ENCODE measurements at regions not wholly inside any gene's neighbourhood (a gene's known extent, or its start where the extent isn't known, plus 50 kb on each side); places are given as distances from the start of the nearest gene placed in this dataset.

DNA sequence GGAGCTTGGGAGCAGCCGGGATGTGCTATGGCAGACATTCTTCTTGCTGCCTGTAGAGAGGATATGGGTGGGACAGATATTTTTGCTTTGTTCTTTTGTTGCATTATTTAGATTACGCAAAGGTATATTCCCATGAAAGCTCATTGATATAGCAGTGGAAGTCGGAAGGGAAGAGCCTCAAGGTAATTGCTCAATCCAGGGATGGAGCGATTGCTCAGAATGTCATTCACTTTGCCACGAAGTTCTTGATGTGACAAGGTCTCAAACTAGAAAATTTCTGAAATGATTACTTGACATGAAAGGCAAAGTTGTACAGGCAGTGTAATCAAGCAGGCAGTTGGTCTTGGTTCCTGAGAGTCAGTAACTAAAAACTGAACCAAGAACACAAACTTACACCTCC lies 615.6 kb upstream of the CDH4 start:
- DNase-seq (ENCODE audit: low spot score) = no peak

DNA sequence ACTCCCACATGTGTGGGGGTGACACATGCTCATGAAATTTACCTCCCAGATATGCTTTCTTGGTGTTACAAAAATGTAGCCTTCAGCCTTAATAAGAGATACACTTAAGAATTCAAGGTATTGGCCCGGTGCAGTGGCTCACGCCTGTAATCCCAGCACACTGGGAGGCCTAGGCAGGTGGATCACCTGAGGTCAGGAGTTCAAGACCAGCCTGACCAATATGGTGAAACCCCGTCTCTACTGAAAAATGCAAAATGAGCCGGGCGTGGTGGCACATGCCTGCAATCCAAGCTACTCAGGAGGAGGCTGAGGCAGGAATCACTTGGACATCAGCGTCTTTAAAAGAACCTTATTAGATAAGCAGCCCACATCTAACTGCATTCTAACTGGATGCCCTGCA lies 614.3 kb upstream of the CDH4 start:
- no peak for DNase-seq (ENCODE audit: low spot score)

GRCh38 chr20:60638430-60639098 lies 613.5 kb upstream of the CDH4 start:
- DNase-seq (ENCODE audit: low spot score) = no peak

DNA sequence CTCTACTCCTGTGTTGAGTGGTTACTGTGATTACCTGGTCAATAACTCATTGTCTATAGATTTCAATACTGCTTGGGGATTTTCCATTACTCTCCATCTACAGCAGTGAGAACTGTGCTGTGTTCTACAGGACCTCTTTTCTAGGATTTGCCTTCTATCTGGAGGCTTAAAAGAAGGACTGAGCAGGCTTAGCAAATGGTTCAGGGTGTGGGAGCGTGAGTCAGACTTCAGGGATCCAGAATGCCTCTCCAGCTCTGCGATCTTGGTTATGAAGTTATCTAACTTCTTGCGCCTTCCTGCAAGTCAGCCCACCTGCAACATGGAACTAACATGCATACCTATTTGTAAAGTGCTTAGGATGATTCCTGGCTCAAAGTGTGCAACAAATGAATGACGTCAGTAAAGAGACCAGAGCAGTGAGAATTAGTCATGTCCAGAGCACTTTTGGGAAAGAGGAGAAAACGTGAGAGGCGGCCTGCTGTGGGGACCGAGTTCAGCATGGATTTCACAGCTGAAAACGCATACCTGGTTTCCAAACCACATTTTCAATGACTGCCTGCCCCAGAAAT lies 610.1 kb upstream of the CDH4 start:
- no peak for DNase-seq (ENCODE audit: low spot score)

DNA sequence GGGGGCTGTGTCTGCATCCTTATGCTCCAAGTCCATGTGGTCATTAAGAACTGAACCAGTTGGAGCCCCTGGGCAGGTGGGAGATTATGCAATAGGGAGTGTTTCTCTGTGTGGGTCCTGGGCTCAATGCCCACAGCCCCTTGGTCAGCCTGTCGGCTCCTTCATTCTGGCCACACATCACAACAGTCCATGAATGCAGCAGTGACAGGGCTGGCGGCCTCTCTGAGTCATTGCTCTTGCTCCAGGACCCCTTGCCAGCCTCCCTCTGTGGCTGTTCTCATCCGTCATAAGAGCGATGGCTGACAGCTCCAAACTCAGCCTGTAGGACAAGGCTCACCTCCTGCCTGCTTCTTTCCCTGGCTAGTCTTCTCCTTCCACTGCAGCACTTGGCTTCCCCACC lies 609.5 kb upstream of the CDH4 start:
- no peak for DNase-seq (ENCODE audit: low spot score)

DNA sequence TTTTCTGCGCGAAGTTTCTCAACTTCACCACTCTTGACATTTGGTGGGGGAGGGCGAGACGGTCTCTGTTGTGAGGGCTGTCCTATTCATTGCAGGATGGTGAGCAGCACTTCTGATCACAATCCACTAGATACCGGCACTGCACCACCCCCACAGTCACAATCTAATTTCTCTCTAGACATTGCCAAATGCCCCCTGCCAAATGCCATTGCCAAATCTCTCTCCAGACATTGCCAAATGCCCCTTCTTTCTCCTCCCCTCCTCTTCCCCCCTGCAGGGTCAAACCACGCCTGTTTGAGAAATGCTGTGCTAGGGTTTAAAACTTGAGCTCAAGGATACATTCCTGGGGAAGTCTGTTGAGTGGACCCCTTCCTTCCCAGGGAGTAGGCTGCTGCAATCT lies 603.5 kb upstream of the CDH4 start:
- DNase-seq (ENCODE audit: low spot score) = no peak

- no peak for DNase-seq (ENCODE audit: low spot score)
Observed at GRCh38 chr20:60649541-60649940, 602.5 kb upstream of the CDH4 start.

DNA sequence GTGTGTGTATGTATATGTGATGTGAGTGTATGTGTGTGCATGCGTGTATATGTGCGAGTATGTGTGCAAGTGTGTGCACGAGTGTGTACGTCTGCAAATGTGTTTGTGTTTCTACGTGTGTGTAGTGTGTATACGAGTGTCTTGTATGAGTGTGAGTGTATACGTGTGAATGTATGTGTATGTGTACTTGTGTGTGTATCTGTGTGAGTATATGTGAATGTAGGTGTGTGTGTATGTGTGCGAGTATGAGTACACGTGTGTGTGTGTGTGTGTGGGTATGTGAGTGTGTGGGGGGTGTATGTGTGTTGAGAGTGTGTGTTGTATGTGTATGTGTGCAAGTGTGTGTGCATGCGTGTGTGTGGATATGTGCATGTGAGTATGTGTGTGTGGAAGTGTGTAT lies 602.0 kb upstream of the CDH4 start:
- DNase-seq (ENCODE audit: low spot score) = no peak

DNA sequence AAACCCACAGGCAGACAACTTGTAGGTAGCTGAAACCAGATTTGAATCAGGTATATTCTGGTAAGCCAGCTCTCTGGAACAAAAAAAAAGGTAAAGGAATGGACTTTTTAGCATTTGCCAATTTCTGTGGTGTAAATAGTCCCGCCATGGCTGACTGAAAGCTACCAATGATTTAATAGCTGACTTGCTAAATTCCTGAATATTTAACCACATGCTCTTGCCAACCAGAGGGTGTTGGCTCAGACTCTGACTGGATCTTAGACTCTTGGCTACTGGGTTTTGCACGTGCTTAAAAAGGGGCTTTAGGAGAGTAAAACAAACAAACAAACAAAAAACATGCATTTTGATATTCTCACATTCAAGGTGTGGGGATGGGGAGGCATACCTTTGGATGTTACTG lies 600.0 kb upstream of the CDH4 start:
- DNase-seq (ENCODE audit: low spot score) = no peak

DNA sequence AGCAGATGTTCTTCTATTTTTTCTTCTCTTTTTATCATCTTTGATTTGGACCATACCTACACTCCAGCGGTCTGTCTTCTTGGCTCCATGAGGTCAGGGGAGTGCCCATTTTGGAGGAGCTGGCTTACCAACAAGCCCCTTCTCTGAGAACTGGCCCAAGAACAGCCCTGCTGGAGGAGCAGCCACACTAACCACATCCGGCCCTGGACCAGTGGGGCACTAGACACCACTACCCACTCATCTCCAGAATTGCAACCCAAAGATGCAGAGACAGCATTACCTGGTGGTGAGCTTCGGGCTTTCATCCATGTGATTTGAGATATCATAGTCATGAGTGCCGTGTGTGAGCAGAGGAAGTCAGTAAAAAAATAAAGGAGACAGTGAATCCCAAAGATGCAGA lies 599.4 kb upstream of the CDH4 start:
- DNase-seq (ENCODE audit: low spot score) = no peak

GRCh38 chr20:60653111-60653845 lies 598.8 kb upstream of the CDH4 start:
- DNase-seq (ENCODE audit: low spot score) = no peak

GRCh38 chr20:60658681-60659080 lies 593.4 kb upstream of the CDH4 start:
- DNase-seq (ENCODE audit: low spot score) = no peak

- DNase-seq (ENCODE audit: low spot score) = no peak
Observed at GRCh38 chr20:60659240-60659639, 592.8 kb upstream of the CDH4 start.

GRCh38 chr20:60662307-60662706 lies 589.8 kb upstream of the CDH4 start:
- DNase-seq (ENCODE audit: low spot score) = no peak

GRCh38 chr20:60664106-60664505 lies 588.0 kb upstream of the CDH4 start:
- DNase-seq (ENCODE audit: low spot score) = no peak

DNA sequence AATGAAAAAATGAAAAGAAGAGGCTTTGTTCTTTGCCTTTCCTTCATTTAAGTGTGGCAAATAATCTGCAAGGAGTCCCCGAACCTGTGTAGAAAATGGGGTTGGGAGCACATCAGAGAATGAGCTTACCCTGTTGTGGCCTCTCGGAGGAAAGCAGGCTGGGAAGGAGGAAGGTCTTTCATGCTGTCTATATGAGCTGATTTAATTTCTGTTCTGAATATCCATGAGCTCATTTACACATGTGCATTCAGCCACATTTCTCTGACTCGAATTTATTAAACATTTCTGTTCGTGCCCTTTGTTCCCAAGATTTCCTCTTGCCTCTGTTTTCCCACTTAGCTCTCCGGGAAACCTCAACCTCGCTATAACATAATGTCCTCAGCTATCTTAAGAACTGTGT lies 584.4 kb upstream of the CDH4 start:
- no peak for DNase-seq (ENCODE audit: low spot score)

DNA sequence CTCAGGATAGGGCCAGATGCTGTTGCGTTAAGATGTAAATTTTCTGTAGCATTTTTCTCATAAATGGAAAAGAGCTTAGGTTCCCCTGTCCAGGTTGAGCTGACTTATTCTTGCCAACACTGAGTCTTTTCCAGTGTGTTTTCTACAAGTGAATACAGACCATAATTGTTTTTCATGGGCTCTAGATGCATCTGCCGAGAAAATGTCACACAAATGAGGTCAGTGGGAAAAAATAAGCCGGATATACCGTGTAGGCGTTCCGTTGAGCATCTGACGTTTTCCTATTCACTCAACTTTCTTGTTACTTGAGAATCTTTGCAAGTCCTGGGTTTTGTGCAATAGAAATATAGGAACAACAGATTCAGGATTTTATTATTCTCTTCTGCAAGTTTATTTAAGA lies 582.9 kb upstream of the CDH4 start:
- DNase-seq (ENCODE audit: low spot score) = no peak

DNA sequence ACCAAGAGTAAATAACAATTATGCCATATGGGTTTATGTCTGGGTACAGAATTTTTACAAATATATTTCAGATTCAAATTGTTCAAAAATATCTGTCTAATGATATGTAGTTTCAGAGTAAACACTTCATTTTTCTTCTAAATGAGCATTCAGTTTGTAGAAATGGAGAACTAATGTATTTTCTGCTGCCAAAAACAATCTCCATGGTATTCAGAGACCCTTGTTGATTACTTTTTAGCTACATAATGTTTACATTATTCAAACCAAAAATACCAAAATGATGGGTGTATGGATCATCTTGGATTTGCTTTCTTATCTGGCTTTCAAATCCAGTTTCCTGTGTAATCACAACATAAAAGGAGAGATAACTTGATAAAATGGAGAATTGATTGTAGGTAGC lies 576.0 kb upstream of the CDH4 start:
- no peak for DNase-seq (ENCODE audit: low spot score)

- no peak for DNase-seq (ENCODE audit: low spot score)
Observed at GRCh38 chr20:60677819-60678218, 574.2 kb upstream of the CDH4 start.

GRCh38 chr20:60680554-60680953 lies 571.5 kb upstream of the CDH4 start:
- no peak for DNase-seq (ENCODE audit: low spot score)

- DNase-seq (ENCODE audit: low spot score) = no peak
Observed at GRCh38 chr20:60687213-60687612, 564.8 kb upstream of the CDH4 start.

- DNase-seq (ENCODE audit: low spot score) = no peak
Observed at GRCh38 chr20:60690771-60691170, 561.3 kb upstream of the CDH4 start.

DNA sequence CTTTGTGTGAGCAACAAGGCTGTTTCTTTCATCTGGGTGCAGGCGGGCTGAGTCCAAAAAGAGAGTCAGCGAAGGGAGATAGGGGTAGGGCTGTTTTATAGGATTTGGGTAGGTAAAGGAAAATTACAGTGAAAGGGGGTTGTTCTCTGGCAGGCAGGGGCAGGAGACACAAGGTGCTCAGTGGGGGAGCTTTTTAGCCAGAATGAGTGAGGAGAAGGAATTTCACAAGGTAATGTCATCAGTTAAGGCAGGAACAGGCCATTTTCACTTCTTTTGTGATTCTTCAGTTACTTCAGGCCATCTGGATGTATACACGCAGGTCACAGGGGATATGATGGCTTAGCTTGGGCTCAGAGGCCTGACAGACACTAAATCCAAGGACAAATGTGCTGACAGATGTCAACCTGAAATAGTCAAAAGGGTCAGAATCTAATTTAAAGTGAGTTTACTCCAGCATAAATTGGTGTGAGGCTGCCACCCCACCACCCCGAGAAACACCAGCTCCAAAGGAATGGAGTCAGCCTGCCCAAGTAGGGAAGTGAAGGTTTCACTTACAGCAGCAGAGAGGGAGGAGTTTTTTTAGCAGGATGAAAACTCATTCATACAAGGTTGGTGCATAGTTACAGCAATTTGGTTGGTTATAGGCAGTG lies 560.0 kb upstream of the CDH4 start:
- no peak for DNase-seq (ENCODE audit: low spot score)
